ENCODE measurements at regions not wholly inside any gene's neighbourhood (a gene's known extent, or its start where the extent isn't known, plus 50 kb on each side); places are given as distances from the start of the nearest gene placed in this dataset.

DNA sequence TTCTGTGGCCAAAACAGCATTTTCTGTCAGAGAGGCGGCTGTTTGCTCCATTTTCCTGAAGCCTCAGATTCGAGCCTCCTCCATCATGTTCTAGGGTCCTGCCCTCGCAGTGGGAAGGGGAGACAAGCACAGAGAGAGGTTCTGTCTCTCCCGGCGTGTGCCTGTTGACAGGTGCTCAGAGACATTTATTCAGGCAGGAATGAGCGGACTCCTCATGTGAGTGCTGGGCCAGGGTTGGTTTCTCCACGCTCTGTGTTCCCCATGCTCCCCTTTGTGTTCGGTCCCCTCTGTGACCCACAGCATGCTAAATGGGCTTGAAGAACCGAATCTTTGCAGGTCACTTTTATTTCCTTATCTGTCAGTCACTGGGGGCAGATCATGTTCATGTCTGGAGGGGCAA, 374.6 kb downstream of the GLRX3 start:
- no peak overlapping the region for H3K4me3 ChIP-seq (IDR thresholded peaks at IDR 0.05; ENCODE audit: insufficient read depth, low read depth, low read length)
- H3K4me2 ChIP-seq: no peak overlapping the region
- H3K79me2 ChIP-seq (ENCODE audit: insufficient read depth, low read depth): no peaks in the 10 kb centered on the region
- no peaks in the 10 kb centered on the region for H4K20me1 ChIP-seq (ENCODE audit: insufficient read depth)
- H3K27ac ChIP-seq: no peak overlapping the region
- no peak overlapping the region for H3K9ac ChIP-seq
- H2AFZ ChIP-seq (ENCODE audit: low read depth): no peak overlapping the region
- H3K36me3 ChIP-seq (ENCODE audit: insufficient read depth): no peaks in the 10 kb centered on the region
- H3K4me1 ChIP-seq (ENCODE audit: low read depth, poor library complexity, severe bottlenecking): no peaks in the 10 kb centered on the region
- H3K27me3 ChIP-seq (ENCODE audit: insufficient read depth, low read depth): peaks cover 2% of the 10 kb centered on the region; the same call in 1 of the 2 replicates
- TF ChIP-seq CTCF (conservative IDR thresholded peaks at IDR 0.05; ENCODE audit: low read depth, low read length): no peak

GRCh38 chr10:130511766-130512165, 375.6 kb downstream of the GLRX3 start:
- no peak overlapping the region for H3K4me2 ChIP-seq
- no peak overlapping the region for H3K9ac ChIP-seq
- TF ChIP-seq CTCF (conservative IDR thresholded peaks at IDR 0.05; ENCODE audit: low read depth, low read length): no peak
- H3K27ac ChIP-seq: no peak overlapping the region
- H3K27me3 ChIP-seq (ENCODE audit: insufficient read depth, low read depth): peaks cover 2% of the 10 kb centered on the region; the same call in 1 of the 2 replicates
- no peak overlapping the region for H2AFZ ChIP-seq (ENCODE audit: low read depth)
- H3K79me2 ChIP-seq (ENCODE audit: insufficient read depth, low read depth): no peaks in the 10 kb centered on the region
- H3K36me3 ChIP-seq (ENCODE audit: insufficient read depth): no peaks in the 10 kb centered on the region
- no peaks in the 10 kb centered on the region for H4K20me1 ChIP-seq (ENCODE audit: insufficient read depth)
- no peak overlapping the region for H3K4me3 ChIP-seq (IDR thresholded peaks at IDR 0.05; ENCODE audit: insufficient read depth, low read depth, low read length)
- no peaks in the 10 kb centered on the region for H3K4me1 ChIP-seq (ENCODE audit: low read depth, poor library complexity, severe bottlenecking)

GRCh38 chr10:130512936-130513335, 376.7 kb downstream of the GLRX3 start:
- H3K4me2 ChIP-seq: no peak overlapping the region

DNA sequence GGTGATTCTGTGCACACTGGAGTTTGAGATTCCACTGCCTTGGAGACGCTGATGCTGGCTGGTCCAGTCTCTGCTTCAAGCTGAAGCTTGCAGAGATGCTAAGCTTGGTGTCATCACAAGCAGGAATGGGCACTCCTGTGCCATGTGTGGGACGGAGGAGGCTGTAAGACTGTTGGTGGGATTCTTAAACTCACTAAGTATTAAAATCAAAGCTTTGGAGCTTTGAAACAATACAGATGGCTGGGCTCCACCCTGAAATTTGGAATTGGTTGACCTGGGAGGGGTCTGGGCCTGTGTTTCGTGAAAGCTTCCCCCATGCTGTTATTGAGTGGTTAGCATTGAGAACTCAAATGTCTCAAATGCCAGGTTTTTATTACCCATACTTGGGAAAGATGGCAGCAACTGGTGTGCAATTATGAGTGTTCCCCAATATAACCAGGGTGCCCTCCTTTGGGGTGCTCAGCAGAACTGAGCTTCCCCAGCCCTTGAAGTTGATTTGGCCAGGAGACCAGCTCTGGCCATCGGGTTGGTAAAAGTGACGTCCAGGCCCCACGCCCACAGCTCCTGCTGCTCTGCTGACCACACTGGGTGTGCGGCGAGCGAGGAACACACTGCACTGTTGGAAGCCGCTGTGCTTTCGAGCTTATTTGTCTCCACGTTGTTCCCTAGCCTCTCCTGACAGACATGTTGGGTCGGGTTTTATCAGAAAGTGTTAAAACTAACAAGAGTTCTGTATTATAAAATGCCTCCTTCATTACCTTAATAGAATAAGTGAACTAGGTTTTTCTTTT, 377.7 kb downstream of the GLRX3 start:
- Histone ChIP-seq H3K27me3 (ENCODE audit: insufficient read depth, low read depth) (peaks cover 5% of the 10 kb centered on the region; the same call in 1 of the 2 replicates), H3K4me2 (no peak overlapping the region), H3K4me1 (ENCODE audit: low read depth, poor library complexity, severe bottlenecking) (no peaks in the 10 kb centered on the region), H3K27ac (no peak overlapping the region), H3K79me2 (ENCODE audit: insufficient read depth, low read depth) (no peaks in the 10 kb centered on the region), H2AFZ (ENCODE audit: low read depth) (no peak overlapping the region), H3K9ac (no peak overlapping the region), H4K20me1 (ENCODE audit: insufficient read depth) (no peaks in the 10 kb centered on the region), H3K36me3 (ENCODE audit: insufficient read depth) (no peaks in the 10 kb centered on the region), H3K4me3 (IDR thresholded peaks at IDR 0.05; ENCODE audit: insufficient read depth, low read depth, low read length) (no peak overlapping the region)
- TF ChIP-seq CTCF (conservative IDR thresholded peaks at IDR 0.05; ENCODE audit: low read depth, low read length): no peak

More at GRCh38 chr10:130512936-130513335, 376.7 kb downstream of the GLRX3 start:
- no peak overlapping the region for H3K4me3 ChIP-seq (IDR thresholded peaks at IDR 0.05; ENCODE audit: insufficient read depth, low read depth, low read length)
- H3K27me3 ChIP-seq (ENCODE audit: insufficient read depth, low read depth): peaks cover 5% of the 10 kb centered on the region; the same call in 1 of the 2 replicates
- H3K36me3 ChIP-seq (ENCODE audit: insufficient read depth): no peaks in the 10 kb centered on the region
- no peaks in the 10 kb centered on the region for H3K4me1 ChIP-seq (ENCODE audit: low read depth, poor library complexity, severe bottlenecking)
- H3K79me2 ChIP-seq (ENCODE audit: insufficient read depth, low read depth): no peaks in the 10 kb centered on the region
- H4K20me1 ChIP-seq (ENCODE audit: insufficient read depth): no peaks in the 10 kb centered on the region
- no peak overlapping the region for H3K9ac ChIP-seq
- no peak overlapping the region for H3K27ac ChIP-seq
- TF ChIP-seq CTCF (conservative IDR thresholded peaks at IDR 0.05; ENCODE audit: low read depth, low read length): no peak
- H2AFZ ChIP-seq (ENCODE audit: low read depth): no peak overlapping the region

All from KMS-11 (cell line).